A549 (cell line): ENCODE measurements at regions not wholly inside any gene's neighbourhood (a gene's known extent, or its start where the extent isn't known, plus 50 kb on each side); places are given as distances from the start of the nearest gene placed in this dataset.

ENCODE experiments used
- BHLHE40 ChIP-seq: IDR thresholded peaks from 2 replicates; pipeline ENCODE4 v1.6.1; 2012; ENCODE audit warnings: low read depth, low read length, inconsistent platforms
- EP300 ChIP-seq, 2 experiments: fragments of >200 bp; sonication (Bioruptor Twin); formaldehyde crosslinking; IDR thresholded peaks; 2 replicates in 1 of 2; 3 replicates in 1 of 2; pipeline ENCODE4 v1.6.1; 2016 to 2017
- ESRRA ChIP-seq: fragments of 150-350 bp; IDR thresholded peaks from 2 replicates; pipeline ENCODE4 v1.6.1; 2014; ENCODE audit warnings: mild to moderate bottlenecking, low read length, borderline replicate concordance
- FOSL2 ChIP-seq, 2 experiments: fragments of 450-650 bp in 1 of 2; fragments of >200 bp in 1 of 2; sonication (Bioruptor Twin) in 1 of 2; formaldehyde crosslinking; IDR thresholded peaks; 2 replicates each; pipeline versions ENCODE4 v1.5.0 to v1.6.1; 2016 to 2020; ENCODE audit warnings: mild to moderate bottlenecking in 1 of 2, moderate library complexity in 1 of 2
- KDM1A ChIP-seq: fragments of 200-600 bp; sonication (generic); IDR thresholded peaks from 2 replicates; pipeline ENCODE4 v1.6.1; 2016; ENCODE audit warnings: low read depth, mild to moderate bottlenecking
- NR3C1 ChIP-seq: fragments of >200 bp; sonication (Bioruptor Twin); formaldehyde crosslinking; IDR thresholded peaks from 3 replicates; pipeline ENCODE4 v1.6.1; 2017
- POLR2A ChIP-seq: IDR thresholded peaks from 2 replicates; pipeline ENCODE4 v1.6.1; 2012; ENCODE audit warnings: mild to moderate bottlenecking, low read length
- RAD21 ChIP-seq, 2 experiments: fragments of >200 bp in 1 of 2; sonication (Bioruptor Twin) in 1 of 2; formaldehyde crosslinking in 1 of 2; IDR thresholded peaks in 1 of 2; conservative IDR thresholded peaks in 1 of 2; 2 replicates in 1 of 2; 3 replicates in 1 of 2; pipeline ENCODE4 v1.6.1; 2012 to 2018; ENCODE audit warnings: inconsistent platforms in 1 of 2
- SMC3 ChIP-seq: fragments of >200 bp; sonication (Bioruptor Twin); formaldehyde crosslinking; IDR thresholded peaks from 3 replicates; pipeline ENCODE4 v1.6.1; 2018; ENCODE audit warnings: inconsistent platforms
- TP53 ChIP-seq: fragments of 250-450 bp; sonication (Bioruptor Pico); IDR thresholded peaks from 2 replicates; pipeline ENCODE4 v1.5.0; 2021; ENCODE audit warnings: mild to moderate bottlenecking, moderate library complexity
- ZNF302 ChIP-seq: fragments of 250-450 bp; sonication (Bioruptor Pico); IDR thresholded peaks from 2 replicates; pipeline ENCODE4 v1.9.0; 2021; ENCODE audit warnings: inconsistent platforms, mild to moderate bottlenecking, moderate library complexity
- TF ChIP-seq, protein P1 (sequence below): fragments of >200 bp; sonication (Bioruptor Twin); formaldehyde crosslinking; IDR thresholded peaks from 3 replicates; pipeline ENCODE4 v1.5.1; 2016
- TF ChIP-seq, protein P2 (sequence below): fragments of 200-600 bp; sonication (generic); IDR thresholded peaks from 2 replicates; pipeline ENCODE4 v1.6.1; 2016; ENCODE audit warnings: antibody characterized with exemption, mild to moderate bottlenecking, moderate library complexity
- TF ChIP-seq, protein P3 (sequence below): fragments of 450-650 bp; IDR thresholded peaks from 2 replicates; pipeline ENCODE4 v1.6.1; 2014; ENCODE audit warnings: antibody characterized with exemption

DNA sequence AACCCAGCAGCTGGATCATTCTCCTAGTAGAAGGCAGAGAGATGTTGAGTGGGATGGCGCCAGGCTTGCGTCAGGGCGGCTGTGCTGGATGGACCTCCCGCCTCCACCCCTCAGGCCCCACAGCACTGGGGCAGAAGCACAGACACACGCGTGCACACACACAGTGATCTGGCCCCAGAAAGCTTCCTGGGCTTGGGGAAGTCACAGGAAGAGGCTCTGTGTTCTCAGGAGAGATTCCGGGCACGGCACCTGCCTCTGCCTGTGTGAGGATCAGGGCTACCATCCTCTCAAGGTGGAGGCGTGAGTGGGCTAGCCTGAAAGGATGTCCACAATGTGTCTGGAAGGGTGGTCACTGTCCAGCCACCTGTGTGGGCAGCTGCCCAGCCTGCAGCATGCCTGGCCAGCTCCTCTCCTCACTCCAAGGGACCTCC is 229.8 kb upstream of the HS6ST1 start:
- TF ChIP-seq, protein P1, sequence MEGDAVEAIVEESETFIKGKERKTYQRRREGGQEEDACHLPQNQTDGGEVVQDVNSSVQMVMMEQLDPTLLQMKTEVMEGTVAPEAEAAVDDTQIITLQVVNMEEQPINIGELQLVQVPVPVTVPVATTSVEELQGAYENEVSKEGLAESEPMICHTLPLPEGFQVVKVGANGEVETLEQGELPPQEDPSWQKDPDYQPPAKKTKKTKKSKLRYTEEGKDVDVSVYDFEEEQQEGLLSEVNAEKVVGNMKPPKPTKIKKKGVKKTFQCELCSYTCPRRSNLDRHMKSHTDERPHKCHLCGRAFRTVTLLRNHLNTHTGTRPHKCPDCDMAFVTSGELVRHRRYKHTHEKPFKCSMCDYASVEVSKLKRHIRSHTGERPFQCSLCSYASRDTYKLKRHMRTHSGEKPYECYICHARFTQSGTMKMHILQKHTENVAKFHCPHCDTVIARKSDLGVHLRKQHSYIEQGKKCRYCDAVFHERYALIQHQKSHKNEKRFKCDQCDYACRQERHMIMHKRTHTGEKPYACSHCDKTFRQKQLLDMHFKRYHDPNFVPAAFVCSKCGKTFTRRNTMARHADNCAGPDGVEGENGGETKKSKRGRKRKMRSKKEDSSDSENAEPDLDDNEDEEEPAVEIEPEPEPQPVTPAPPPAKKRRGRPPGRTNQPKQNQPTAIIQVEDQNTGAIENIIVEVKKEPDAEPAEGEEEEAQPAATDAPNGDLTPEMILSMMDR, result no peak
- TF ChIP-seq EP300 (IDR thresholded peaks at IDR 0.05), result no peak
- no peak for TF ChIP-seq POLR2A
- TF ChIP-seq, protein P2, sequence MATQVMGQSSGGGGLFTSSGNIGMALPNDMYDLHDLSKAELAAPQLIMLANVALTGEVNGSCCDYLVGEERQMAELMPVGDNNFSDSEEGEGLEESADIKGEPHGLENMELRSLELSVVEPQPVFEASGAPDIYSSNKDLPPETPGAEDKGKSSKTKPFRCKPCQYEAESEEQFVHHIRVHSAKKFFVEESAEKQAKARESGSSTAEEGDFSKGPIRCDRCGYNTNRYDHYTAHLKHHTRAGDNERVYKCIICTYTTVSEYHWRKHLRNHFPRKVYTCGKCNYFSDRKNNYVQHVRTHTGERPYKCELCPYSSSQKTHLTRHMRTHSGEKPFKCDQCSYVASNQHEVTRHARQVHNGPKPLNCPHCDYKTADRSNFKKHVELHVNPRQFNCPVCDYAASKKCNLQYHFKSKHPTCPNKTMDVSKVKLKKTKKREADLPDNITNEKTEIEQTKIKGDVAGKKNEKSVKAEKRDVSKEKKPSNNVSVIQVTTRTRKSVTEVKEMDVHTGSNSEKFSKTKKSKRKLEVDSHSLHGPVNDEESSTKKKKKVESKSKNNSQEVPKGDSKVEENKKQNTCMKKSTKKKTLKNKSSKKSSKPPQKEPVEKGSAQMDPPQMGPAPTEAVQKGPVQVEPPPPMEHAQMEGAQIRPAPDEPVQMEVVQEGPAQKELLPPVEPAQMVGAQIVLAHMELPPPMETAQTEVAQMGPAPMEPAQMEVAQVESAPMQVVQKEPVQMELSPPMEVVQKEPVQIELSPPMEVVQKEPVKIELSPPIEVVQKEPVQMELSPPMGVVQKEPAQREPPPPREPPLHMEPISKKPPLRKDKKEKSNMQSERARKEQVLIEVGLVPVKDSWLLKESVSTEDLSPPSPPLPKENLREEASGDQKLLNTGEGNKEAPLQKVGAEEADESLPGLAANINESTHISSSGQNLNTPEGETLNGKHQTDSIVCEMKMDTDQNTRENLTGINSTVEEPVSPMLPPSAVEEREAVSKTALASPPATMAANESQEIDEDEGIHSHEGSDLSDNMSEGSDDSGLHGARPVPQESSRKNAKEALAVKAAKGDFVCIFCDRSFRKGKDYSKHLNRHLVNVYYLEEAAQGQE, result no peak
- no peak for TF ChIP-seq FOSL2 (IDR thresholded peaks at IDR 0.05)
- no peak for TF ChIP-seq FOSL2 (CRISPR knock-in tag; IDR thresholded peaks at IDR 0.05)
- no peak for TF ChIP-seq TP53 (CRISPR knock-in tag)
- no peak for TF ChIP-seq ESRRA
- TF ChIP-seq, protein P3, sequence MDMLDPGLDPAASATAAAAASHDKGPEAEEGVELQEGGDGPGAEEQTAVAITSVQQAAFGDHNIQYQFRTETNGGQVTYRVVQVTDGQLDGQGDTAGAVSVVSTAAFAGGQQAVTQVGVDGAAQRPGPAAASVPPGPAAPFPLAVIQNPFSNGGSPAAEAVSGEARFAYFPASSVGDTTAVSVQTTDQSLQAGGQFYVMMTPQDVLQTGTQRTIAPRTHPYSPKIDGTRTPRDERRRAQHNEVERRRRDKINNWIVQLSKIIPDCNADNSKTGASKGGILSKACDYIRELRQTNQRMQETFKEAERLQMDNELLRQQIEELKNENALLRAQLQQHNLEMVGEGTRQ, result no peak
- no peak for TF ChIP-seq RAD21 (conservative IDR thresholded peaks at IDR 0.05 in 1 of 2, IDR thresholded peaks at IDR 0.05 in 1 of 2)
- TF ChIP-seq KDM1A, result no peak
- no peak for TF ChIP-seq BHLHE40
- TF ChIP-seq NR3C1, result no peak
- TF ChIP-seq ZNF302 (CRISPR knock-in tag), result no peak
- TF ChIP-seq SMC3, result no peak
